GM18507 (cell line): ENCODE measurements at regions not wholly inside any gene's neighbourhood (a gene's known extent, or its start where the extent isn't known, plus 50 kb on each side); places are given as distances from the start of the nearest gene placed in this dataset.

Experiments
- DNase-seq: peaks from one replicate; pipeline ENCODE4 v3.0.0; 2011; ENCODE audit warnings: low read depth; ENCODE audit not compliant: insufficient read length; ENCODE audit errors: extremely low spot score
- FAIRE-seq: peaks from 2 replicates; lab custom pipeline; 2011; peaks lifted over from hg19 to GRCh38; lab: Jason Lieb, UNC

DNA sequence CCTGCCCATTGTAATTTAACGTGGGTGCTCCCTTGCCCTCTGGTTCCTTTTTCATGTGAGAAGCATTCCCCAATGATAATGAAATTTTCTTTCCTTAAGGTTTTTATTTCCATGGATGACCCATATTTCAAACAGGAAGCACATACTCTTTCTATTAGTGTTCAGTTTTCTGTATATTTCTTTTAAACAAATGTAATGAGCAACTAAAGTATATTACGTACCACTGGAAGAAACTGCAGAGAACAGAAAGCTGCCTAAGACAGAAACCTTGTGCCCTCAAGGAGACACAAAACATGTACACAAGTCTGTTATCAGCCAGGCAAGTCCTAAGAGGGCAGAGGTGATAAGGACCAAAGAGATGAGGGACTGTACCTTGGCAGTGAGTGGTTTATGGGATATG is 414.9 kb downstream of the ETNK1 start:
- DNase-seq (no peak), FAIRE-seq (no peak)

DNA sequence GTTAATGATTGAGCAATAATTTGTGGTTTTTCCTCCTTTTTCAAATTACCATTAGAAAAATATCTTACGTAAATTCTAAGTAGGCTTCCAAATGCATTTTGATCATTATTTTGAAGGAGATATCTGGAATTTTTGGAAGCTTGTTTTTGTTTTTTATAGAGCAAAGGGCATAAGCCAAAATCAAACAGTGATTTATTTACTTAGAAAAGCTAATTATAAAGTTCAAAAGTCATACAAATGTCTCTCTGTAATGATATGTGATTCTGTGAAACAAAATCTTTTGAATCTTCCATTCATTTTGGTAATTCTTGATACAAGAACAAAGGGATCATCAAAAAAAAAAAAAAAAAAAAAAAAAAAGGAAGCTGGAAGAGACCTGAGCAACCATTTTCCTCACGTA is 416.8 kb downstream of the ETNK1 start:
- FAIRE-seq (no peak), DNase-seq (no peak)

DNA sequence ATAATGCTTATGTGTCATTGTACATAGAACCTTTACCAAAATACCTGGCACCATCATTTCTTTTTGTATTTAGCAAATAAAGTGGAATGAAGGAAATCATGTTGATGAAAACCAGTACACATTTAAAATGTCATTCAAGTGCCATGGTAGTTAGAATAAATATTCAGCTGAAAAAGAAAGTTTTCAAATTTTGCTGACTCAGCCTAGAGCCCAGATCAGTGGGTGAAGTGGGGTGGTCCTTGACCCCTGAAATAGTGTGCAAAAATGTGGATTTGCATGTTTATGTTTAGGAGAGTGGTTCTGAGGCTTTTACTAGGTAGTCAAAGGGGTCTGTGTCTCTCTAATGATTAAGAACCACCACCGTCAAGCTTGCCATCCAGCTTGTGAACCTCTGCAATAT is 418.7 kb downstream of the ETNK1 start:
- FAIRE-seq, result no peak

DNA sequence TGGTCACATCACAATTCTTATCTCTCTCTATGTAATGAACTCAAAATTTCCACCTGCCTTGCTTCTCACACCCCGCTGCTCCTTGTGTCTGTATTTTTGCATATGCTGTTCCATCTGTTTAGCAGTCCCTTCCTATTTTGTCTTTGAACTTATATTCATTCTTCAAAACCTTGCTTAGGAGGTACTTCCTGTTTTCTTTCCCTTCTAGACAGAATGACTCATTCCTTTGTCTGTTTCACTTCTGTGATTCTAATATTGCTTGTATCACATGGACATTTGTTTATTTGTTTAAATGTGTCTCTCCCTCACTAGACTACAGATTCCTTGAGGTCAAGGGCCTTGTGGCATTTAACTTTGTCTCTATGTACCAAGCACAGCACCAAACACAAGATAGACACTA is 424.2 kb downstream of the ETNK1 start:
- no peak for FAIRE-seq
- no peak for DNase-seq

More for the DNA sequence above, 418.7 kb downstream of the ETNK1 start:
- DNase-seq, result no peak

DNA sequence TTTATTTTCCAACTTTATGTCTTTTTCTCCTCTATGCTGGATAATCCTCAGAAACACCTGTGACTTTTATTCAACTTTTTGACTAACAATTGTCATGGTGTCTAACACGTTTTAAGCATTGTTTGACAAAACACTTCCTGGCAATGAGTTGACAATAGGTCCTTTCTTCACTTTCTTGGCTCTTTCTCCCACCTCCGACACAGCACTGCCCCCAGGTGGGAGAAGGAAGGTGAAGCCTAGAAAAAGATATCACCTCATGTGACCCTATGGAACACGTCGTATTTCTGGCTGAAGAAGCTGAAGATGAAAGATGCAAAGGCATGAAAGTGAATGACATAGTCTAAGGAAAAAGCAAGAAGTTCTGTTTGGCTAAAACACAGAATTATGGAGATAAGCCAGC is 430.0 kb downstream of the ETNK1 start:
- no peak for FAIRE-seq
- DNase-seq, result no peak

DNA sequence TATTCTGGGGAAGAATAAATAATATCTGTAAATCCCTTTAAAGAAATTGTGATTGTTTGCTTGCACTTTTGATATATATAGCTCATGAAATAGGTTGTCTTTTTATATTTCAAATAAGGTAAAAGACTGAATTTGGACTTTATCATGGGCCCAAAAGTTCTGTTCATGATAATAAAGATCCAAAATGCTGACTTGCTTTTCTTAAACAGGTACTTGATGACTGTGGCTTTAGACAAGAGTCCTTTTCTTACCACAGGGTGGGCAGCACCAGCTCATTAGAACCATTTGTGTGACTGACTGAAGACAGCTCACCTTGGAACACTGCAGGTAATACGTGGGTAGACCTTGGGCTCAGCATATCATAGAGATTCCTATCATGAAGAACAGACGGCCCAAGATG is 432.6 kb downstream of the ETNK1 start:
- DNase-seq (no peak), FAIRE-seq (no peak)

DNA sequence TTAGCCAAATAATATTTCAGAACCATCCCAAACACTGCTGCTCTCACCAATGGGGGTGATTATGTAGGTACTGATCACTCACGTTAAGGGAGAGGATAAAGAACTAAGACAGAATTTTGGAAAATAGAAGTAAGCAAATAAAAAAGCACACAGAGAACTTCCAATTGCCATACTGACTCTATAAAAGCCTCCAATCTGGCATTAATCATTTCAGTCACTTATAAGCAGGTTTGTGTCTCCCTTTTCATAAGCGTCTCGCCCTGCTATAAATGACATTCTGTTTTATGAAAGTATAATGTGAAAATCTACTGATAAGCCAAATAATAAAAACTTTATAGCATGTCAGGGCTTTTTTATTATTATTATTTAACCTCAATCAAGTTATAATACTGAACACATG is 435.2 kb downstream of the ETNK1 start:
- FAIRE-seq (no peak), DNase-seq (no peak)

DNA sequence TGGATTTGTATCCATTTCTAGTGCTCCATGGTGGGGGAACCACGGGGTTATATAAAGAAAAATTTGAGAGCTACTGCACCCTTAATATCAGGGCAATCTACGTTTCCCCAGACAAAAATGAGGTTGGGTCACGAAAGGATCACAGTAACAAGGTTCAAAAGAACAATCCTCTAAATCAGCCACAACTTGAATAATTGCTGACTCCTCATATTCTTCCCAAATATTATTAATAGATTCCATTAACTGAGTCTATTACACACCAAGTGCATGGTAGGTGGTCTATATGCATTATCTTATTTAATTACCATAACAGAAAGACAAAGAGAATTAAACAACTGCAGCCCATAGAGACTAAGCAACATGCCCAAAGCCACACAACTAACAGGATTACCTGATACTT is 438.2 kb downstream of the ETNK1 start:
- FAIRE-seq (no peak), DNase-seq (no peak)

DNA sequence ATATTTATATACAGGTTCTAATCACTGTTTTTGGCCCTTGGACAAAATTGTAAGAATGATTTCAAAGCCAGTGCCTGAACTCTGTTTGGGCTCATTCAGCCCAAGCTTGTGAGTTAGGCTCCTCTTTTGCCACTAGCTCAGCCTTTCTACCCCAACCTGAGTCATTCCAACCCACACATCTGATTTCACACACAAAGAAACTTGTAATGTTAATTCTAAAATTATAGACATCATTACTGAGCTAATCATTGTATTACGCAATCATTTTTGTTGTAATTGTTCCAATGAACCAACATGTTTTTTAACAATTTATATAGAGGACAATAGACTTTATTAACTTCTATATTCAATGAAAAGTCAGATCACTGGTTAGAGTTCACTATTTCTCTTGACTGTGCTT is 441.1 kb downstream of the ETNK1 start:
- DNase-seq (no peak), FAIRE-seq (no peak)

DNA sequence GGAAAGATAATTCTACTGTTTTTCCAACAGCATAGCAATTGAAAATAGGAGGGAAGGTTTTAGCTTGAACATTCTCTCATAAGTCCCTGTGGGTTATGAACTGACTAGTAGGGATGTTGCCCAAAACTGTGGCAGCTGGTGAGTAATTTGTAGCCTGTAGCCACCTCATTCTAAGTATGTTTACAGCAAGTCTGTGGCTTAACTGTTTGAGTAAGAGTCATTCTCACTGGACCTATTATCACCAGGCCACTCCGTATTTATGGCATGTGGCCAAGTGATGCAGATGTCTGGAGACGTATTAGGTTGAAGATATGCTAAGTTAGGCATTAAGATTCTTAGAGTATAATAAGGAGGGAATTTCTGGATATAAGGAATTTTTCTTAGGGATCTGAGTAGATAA is 458.3 kb downstream of the ETNK1 start:
- DNase-seq, result no peak
- FAIRE-seq, result no peak

DNA sequence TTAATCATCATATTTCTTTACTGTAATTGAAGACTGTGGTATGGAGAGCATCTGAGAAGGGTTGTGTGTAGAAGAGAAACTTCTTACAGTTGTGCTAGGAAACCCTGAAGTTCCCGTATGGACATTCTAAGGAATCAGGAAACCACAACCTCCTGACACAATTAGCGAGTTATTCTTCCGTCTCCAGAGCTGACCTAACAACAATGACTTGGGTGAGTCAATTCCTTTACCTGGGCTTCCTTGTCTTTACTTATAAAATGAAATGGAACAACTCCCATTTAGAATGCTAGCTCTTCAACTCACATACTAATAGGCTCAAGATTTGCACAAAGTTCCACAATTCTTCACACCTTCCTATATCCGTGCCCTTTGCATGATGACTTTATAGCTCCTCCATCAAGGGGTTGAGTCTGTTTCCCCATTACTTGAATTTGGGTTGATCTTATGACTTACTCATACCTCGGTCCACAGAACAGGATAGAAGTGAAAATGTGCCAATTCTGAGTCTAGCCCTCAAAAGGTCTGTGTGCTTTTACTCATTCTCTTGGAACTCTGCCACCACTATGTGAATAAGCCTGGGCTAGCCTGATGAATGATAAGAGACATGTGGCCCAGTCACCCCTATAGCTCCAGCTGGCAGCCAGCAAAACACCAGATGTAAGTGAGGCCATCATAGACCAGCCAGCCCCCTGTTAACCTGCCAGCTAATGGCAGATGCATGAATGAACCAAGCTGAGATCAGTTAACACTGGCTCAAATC is 459.4 kb downstream of the ETNK1 start:
- FAIRE-seq, result no peak

DNA sequence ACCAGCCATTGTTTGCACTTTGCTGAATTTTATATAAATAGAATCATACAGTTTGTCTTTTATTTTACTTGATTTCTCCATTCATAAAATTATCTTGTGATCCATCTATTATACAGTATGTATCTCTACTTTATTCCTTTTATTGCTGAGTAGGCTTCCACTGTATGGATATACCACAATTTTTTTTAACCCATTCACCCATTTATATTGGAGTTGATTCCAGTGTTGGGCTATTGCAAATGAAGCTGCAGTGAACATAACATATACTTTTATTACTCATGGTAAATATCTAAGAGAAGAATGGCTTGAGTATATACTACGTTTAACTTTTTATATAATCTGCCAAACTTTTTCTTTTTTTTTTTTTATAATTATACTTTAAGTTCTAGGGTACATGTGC is 463.6 kb downstream of the ETNK1 start:
- FAIRE-seq (no peak), DNase-seq (no peak)

More for the DNA sequence above, 459.4 kb downstream of the ETNK1 start:
- DNase-seq, result no peak

DNA sequence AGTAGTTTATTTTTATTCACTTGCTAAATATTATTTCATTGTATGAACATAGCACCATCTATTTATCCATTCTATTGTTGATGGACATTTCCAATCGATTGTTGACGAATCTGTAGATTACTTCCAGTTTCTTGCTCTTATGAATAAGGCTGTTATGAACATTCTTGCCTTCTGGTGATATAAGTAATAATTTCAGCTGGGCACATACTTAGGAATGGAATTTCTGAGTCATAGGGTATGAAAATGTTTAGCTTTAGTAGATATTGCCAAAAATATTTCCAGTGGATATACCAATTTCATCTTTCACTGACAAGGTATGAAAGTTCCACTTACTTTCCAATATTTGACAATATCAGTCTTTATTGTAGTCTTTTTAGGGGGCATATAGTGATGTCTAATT is 468.5 kb downstream of the ETNK1 start:
- FAIRE-seq, result no peak
- DNase-seq, result no peak

DNA sequence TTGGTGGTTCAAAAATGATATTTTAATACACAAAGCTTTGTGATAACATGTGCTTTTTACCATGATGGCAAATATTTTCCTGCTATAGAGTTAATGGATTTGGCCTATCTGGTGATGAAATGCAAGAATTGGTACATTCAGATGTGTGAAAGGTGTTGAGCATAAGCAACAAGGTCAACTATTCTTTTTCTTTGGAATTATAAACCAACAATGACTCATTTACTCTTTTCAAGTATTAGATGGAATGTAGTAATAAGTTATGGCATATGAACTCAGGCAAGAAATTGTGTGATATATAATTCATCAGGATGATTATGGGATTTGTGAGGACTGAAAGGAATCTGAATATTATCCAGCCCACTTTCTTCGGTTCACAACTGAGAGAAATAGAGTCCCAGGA is 471.4 kb downstream of the ETNK1 start:
- no peak for DNase-seq
- no peak for FAIRE-seq

DNA sequence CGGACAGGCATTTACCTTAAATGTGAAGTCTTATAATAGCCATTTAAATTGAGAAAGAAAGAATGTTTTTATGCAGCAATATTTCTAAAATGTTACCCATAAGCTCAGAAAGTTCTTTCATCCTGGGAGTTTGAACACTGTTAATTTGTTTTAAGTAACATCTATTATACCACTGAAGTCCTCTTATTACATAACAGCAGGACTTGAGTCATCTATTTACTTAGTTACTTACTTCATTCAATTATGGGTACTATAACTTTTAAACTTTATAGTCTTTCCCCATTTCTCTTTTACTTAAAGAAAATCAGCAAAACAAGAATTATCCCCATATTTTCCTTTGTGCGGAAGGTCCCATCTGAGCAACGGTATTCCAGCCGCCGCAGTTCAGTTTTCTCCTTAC is 473.1 kb downstream of the ETNK1 start:
- DNase-seq, result no peak
- no peak for FAIRE-seq

DNA sequence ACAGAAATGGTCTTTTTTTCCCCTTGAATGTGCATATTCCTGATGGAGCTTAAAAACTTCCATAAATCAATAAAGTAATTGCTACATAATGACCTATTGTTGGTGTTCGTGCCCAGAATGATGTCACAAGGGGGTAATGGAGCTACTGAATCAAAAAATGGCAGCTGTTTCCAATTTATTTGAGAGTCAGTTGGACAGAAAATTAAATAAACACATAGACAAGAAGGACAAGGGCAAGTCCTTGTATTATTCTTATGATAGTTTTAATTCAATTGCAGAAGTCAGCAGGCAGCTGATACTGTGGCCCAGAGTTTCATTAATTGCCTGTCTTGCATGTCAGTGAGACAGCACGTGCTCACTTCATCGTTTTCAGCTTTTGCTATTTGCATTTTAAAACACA is 473.5 kb downstream of the ETNK1 start:
- no peak for FAIRE-seq
- DNase-seq, result no peak

DNA sequence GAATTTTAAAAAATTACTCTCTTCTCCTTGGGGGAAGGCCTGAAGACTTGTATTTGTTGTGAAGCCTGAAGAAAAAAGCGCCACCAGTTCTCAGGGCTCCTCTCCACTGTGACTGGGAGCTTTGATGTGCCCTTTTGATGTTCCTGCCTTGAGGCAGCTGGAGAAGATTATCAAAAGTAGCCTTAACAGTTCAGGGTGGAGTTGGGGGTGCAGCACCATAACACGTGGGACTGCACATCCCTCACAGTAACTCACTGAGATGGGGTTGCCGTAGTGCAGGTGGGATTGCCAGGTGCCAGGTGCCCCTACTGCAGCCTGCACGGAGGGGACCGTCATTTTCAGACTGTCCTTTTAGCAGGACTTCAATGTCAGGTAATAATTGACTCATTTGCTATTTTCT is 474.1 kb downstream of the ETNK1 start:
- no peak for FAIRE-seq
- no peak for DNase-seq

DNA sequence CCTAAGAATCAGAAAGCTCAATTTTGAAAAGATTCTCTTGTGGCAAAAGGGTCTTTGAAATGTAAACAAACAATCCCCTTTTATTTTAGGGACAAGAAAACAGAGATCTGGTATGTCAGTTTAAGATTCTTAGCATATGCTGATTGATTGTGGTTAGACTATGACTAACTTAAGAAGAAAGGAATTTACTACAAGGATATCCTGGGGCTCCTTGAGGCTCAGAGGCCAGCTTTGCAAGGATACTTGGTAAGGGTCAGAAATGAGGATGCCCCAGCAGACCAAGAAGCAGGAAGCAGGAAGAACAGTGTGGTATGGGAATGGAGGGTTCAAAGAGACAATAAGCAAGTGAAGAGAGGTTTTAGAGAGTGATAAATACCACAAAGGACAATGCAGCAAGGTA is 474.6 kb downstream of the ETNK1 start:
- DNase-seq, result no peak
- no peak for FAIRE-seq

DNA sequence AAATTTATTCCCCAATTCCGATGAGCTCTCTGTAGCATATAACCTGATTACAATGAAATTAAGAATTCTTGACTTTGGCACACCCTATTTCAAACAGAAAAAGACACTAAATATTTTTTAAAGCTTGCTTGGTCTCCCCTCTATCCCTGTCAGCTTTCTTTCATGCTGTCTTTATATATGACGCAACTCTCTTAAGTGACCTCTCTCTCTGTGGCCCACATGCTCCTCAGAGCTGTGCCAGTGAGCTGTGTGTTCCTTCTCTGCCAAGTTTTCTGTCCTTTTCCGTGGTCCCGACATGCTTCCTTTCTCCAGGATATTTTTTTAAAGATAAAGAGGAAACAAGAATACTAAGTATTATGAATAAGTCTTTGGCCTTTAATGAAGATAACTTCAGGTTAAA is 484.0 kb downstream of the ETNK1 start:
- DNase-seq (no peak), FAIRE-seq (no peak)

DNA sequence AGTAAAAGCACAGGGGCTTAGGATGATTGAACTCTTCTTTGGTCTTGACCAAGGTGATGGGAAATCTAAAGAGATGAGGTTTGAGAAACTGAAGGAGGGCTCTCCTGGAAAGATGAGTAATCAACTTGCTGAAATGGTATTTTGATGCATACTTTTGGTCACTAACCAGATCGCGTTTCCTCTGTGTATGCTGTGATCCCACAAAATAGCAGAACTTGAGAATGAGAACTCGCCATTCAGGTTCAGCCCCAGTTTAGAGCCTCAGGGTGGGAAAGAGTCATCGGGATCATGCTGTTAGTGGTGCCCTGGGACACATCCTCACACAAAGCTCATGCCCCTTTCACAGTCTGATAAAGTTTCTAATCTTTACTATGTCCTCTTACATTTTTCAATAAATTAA is 488.8 kb downstream of the ETNK1 start:
- no peak for FAIRE-seq
- DNase-seq, result no peak

DNA sequence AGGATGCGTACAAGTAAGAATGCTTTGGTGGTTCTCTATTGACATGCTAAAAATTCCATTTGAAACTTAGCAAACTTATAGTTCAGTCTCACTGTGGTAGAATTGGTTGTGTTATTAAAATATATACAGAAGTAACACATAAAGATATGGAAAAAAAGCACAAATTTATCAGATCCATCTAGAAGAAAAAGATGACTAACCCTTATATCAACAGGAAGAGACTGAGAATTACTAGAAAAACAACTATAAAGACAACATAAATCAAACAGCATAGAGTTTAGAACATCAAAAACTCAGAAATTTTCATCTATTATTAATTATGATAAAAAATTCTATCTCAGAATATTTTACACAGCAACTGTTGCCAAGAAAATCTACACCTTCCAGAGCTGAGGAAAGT is 491.0 kb downstream of the ETNK1 start:
- no peak for DNase-seq
- FAIRE-seq, result no peak

DNA sequence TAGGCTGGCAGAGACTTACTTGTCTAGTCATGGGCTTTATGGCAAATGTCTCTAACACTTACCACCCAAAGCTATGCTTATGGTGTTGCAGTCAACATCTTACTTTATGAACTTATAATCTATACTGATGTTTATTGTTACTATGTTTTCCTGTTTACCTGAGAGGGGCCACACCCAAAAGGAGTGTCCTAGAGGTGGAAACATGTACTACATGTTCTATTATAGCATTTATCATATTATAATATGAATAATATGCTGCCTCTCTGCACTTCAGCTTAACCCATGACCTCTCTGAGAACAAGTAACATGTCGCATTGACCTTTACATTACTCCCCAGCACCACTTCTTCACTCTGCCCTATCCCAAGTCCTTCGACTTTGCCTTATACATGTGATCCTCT is 501.8 kb downstream of the ETNK1 start:
- no peak for DNase-seq
- no peak for FAIRE-seq
